Natural killer cell (primary cell): ENCODE measurements at regions not wholly inside any gene's neighbourhood (a gene's known extent, or its start where the extent isn't known, plus 50 kb on each side); places are given as distances from the start of the nearest gene placed in this dataset.

Experiments
- ATAC-seq, 3 donors: fragments of 150-1000 bp in 2 of 3; fragments of 200-7000 bp in 1 of 3; cut with Tn5 transposase; 1 replicate in 1 of 3; 2 replicates in 2 of 3; pipeline ENCODE4 v1.10.0; 2021; ENCODE audit warnings: mild to moderate bottlenecking in 2 of 3, moderate library complexity in 2 of 3
- DNase-seq, 2 donors: peaks; one replicate each; pipeline versions ENCODE4 v3.0.0 to v3.0.0-alpha.2; 2013 to 2021; ENCODE audit warnings: mixed read lengths in 1 of 2
- H3K27ac ChIP-seq: one replicate; pipeline ENCODE4 v1.5.1; 2013; ENCODE audit warnings: mild to moderate bottlenecking, low read length
- H3K27me3 ChIP-seq: one replicate; pipeline ENCODE4 v1.6.1; 2013; ENCODE audit warnings: low read length; ENCODE audit not compliant: control insufficient read depth, insufficient read depth
- H3K36me3 ChIP-seq: one replicate; pipeline ENCODE4 v1.6.1; 2013; ENCODE audit warnings: low read length; ENCODE audit not compliant: control insufficient read depth, insufficient read depth
- H3K4me1 ChIP-seq: one replicate; pipeline ENCODE4 v1.6.1; 2013; ENCODE audit warnings: low read length; ENCODE audit not compliant: control insufficient read depth, insufficient read depth
- H3K4me3 ChIP-seq: one replicate; pipeline ENCODE4 v1.5.1; 2013; ENCODE audit warnings: low read length
- H3K9me3 ChIP-seq: one replicate; pipeline ENCODE4 v1.6.1; 2013; ENCODE audit warnings: low read length; ENCODE audit not compliant: control insufficient read depth, insufficient read depth
- H3K27ac Mint-ChIP-seq, 2 donors: one replicate each; pipeline ENCODE4 v1.8.0; 2022; ENCODE audit warnings: mild to moderate bottlenecking in 2 of 2, mixed read lengths in 2 of 2, moderate library complexity in 1 of 2
- H3K27me3 Mint-ChIP-seq, 2 donors: one replicate each; pipeline ENCODE4 v1.8.0; 2022; ENCODE audit warnings: low read depth in 2 of 2, mixed read lengths in 2 of 2
- H3K36me3 Mint-ChIP-seq: one replicate; pipeline ENCODE4 v1.8.0; 2022; ENCODE audit warnings: mixed read lengths
- H3K4me1 Mint-ChIP-seq, 2 donors: one replicate each; pipeline ENCODE4 v1.8.0; 2022; ENCODE audit warnings: mixed read lengths in 2 of 2
- H3K4me3 Mint-ChIP-seq: one replicate; pipeline ENCODE4 v1.8.0; 2022; ENCODE audit warnings: mild to moderate bottlenecking, moderate library complexity, mixed read lengths
- H3K9me3 Mint-ChIP-seq, 2 donors: one replicate each; pipeline ENCODE4 v1.8.0; 2022; ENCODE audit warnings: mixed read lengths in 2 of 2
- CTCF ChIP-seq: fragments of 200-600 bp; IDR thresholded peaks from one replicate; pipeline ENCODE4 v1.8.0; 2022; ENCODE audit warnings: antibody characterized with exemption
- WGBS: methylation state at CpG from one replicate; pipeline ENCODE4 v1.1.7; 2013; ENCODE audit warnings: missing lambda C conversion rate; ENCODE audit not compliant: insufficient coverage; 5-methylcytosine and 5-hydroxymethylcytosine counted together
- intact Hi-C: fragments of 100-400 bp; cut with micrococcal nuclease; formaldehyde crosslinking; loops from one replicate; pipeline ENCODE4 v1.14.2; 2022

- H3K9me3 Mint-ChIP-seq: no peaks in the 10 kb centered on the region
- no peaks in the 10 kb centered on the region for H3K36me3 Mint-ChIP-seq
- no peak for TF ChIP-seq CTCF
- Histone ChIP-seq H3K4me3 (no peak overlapping the region), H3K9me3 (no peaks in the 10 kb centered on the region), H3K36me3 (no peaks in the 10 kb centered on the region), H3K4me1 (no peaks in the 10 kb centered on the region), H3K27me3 (no peaks in the 10 kb centered on the region), H3K27ac (no peak overlapping the region)
- intact Hi-C loops: no loop called here
- WGBS: 71% methylated on average over 1 of the region's 2 CpGs
- ATAC-seq (no peak), DNase-seq (no peak)
- no peaks in the 10 kb centered on the region for H3K4me1 Mint-ChIP-seq
- no peak overlapping the region for H3K4me3 Mint-ChIP-seq
- H3K27me3 Mint-ChIP-seq: no peaks in the 10 kb centered on the region
- no peak overlapping the region for H3K27ac Mint-ChIP-seq
Measured at GRCh38 chr10:2584385-2584784, 483.0 kb upstream of the PFKP start.

GRCh38 chr10:2576892-2577291 lies 490.5 kb upstream of the PFKP start:
- Histone ChIP-seq H3K27me3 (no peaks in the 10 kb centered on the region), H3K9me3 (no peaks in the 10 kb centered on the region), H3K4me1 (no peaks in the 10 kb centered on the region), H3K27ac (no peak overlapping the region), H3K36me3 (no peaks in the 10 kb centered on the region), H3K4me3 (no peak overlapping the region)
- H3K36me3 Mint-ChIP-seq: no peaks in the 10 kb centered on the region
- intact Hi-C loops: no loop called here
- H3K4me3 Mint-ChIP-seq: no peak overlapping the region
- peaks cover 0 to 2% of the 10 kb centered on the region in 2 donors for H3K27me3 Mint-ChIP-seq
- peaks cover 0 to 2% of the 10 kb centered on the region in 2 donors for H3K9me3 Mint-ChIP-seq
- H3K27ac Mint-ChIP-seq: no peak overlapping the region
- 61% methylated on average over 3 of the region's 3 CpGs for WGBS
- H3K4me1 Mint-ChIP-seq: no peaks in the 10 kb centered on the region
- ATAC-seq: no peak
- DNase-seq: no peak
- TF ChIP-seq CTCF: no peak

GRCh38 chr10:2575460-2575859 lies 491.9 kb upstream of the PFKP start:
- peaks cover 0 to 2% of the 10 kb centered on the region in 2 donors for H3K27me3 Mint-ChIP-seq
- intact Hi-C loops: no loop called here
- WGBS: 61% methylated on average over 6 of the region's 6 CpGs

More at GRCh38 chr10:2575460-2575859, 491.9 kb upstream of the PFKP start:
- no peaks in the 10 kb centered on the region for H3K36me3 ChIP-seq
- no peaks in the 10 kb centered on the region for H3K27me3 ChIP-seq
- no peak for DNase-seq
- ATAC-seq: no peak
- Mint-ChIP-seq H3K4me1 (no peaks in the 10 kb centered on the region), H3K9me3 (peaks cover 0 to 2% of the 10 kb centered on the region in 2 donors), H3K4me3 (no peak overlapping the region), H3K36me3 (no peaks in the 10 kb centered on the region), H3K27ac (no peak overlapping the region)
- no peak overlapping the region for H3K4me3 ChIP-seq
- TF ChIP-seq CTCF: no peak
- no peak overlapping the region for H3K27ac ChIP-seq
- no peaks in the 10 kb centered on the region for H3K9me3 ChIP-seq
- H3K4me1 ChIP-seq: no peaks in the 10 kb centered on the region
